ENCODE measurements at regions not wholly inside any gene's neighbourhood (a gene's known extent, or its start where the extent isn't known, plus 50 kb on each side); places are given as distances from the start of the nearest gene placed in this dataset.
A peak's percentile ranks its signal among the peaks of the same experiment; 100 is the strongest.

DNA sequence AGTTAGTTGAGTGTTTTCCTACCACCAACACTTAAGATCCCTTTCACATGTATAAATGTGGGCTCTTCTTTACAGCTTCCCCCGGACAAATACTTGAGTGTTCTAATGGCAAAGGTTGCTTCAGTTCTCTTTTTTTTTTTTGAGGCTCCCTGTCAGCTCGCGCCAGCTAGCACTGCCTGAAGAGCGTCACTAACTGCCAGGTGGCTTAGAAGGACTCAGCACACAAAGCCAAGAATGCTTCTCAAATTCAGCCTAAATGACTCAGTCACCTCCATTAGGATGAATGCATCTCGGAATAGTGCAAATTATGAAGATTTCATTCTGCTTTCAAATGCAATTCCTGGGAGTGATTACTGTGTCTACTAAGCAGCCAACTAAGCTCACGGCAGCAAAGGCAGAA lies 150.7 kb upstream of the BTBD3 start:
- DNase-seq = peak; percentile 58

DNA sequence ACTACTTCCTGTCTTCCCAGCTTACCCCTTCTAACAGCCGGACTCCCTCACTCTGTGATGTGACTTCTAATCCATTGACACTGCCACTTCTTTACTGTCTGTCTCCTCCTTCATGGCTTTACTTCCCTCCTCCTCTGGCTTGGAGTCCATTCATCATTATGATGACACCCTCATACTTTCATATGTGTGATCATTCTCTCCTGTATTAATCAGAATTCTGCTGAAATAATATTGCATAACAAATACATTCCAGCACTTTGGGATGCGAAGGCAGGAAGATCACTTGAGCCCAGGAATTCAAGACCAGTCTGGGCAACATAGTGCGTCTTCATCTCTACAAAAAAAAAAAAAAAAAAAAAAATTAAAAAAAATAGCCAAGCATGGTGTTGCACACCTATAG lies 147.9 kb upstream of the BTBD3 start:
- DNase-seq = no peak

DNA sequence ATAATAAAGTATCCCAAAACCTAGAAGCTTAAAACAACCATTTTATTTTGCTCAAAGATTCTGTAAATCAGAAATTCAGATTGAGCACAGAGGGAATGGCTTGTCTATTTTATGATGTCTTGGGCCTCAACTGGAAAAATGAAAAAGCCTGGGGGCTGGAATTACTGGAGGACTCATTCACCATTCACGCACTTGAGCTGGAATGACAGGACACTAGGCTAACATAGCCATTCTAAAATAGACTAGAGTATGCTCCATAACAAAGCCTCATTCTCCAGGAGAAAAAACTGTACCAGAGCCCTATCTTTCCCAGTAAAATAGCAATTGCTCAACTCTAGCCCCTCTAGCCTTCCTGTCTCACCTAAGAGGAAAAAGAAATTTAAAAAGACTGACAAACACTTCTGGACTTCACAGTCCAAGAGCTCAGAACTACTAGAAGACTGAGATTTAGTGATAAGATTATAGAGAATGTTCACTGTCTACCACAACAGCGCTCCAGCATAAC lies 145.4 kb upstream of the BTBD3 start:
- DNase-seq = no peak

DNA sequence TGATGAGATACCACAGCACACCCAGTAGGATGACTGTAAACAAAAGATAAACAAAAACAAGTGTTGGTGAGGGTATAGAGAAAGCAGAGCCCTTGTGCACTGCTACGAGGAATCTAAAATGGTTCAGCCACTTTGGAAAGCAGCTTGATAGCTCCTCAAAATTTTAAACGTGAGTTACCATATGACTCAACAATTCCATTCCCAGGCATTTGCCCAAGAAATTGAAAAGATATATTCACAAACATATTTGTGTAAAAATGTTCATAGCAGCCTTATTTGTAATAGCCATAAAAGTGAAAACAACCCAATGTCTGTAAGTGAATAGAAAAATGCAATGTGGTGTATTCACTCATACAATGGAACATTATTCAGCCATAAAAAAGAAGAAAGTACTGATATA lies 141.0 kb upstream of the BTBD3 start:
- no peak for DNase-seq

DNA sequence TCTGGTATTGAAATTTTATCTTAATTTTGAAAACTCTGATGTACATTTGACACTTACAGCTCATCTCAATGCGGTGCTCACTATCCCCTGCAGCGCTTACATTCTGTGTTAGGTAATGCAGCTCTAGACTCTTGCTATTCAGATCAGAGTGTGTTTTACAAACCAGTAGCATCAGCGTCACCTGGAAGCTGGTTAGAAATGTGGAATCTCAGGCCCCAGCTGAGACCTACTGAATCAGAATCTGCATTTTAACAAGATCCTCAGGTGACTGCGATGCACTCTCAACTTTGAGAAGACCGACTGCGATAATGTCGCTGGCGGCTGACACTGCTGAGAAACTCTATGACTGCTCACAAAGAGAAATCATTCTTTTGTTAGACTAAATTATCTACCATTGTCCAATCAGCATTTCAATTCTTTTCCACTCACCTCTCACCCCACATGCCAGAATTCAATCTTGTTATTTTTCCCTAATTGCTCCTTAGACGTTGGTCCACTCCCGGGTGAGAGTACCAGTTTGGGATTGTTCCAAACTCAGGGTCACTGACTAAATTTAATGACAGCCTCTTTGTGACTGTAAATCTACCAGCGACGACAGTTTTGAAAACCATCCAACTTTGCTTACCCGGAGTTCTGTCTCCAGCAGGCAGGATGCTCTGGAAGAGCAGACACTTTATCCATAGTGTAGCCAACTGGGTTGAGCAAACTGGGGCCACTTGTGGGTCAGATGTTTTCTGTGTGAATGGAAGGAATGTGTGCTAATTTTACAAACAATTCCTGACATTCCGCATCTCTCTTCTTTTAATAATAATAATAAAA lies 140.1 kb upstream of the BTBD3 start:
- DNase-seq = peak; percentile 76

- DNase-seq = no peak
Measured at GRCh38 chr20:11778206-11778570, 139.5 kb upstream of the BTBD3 start.

DNA sequence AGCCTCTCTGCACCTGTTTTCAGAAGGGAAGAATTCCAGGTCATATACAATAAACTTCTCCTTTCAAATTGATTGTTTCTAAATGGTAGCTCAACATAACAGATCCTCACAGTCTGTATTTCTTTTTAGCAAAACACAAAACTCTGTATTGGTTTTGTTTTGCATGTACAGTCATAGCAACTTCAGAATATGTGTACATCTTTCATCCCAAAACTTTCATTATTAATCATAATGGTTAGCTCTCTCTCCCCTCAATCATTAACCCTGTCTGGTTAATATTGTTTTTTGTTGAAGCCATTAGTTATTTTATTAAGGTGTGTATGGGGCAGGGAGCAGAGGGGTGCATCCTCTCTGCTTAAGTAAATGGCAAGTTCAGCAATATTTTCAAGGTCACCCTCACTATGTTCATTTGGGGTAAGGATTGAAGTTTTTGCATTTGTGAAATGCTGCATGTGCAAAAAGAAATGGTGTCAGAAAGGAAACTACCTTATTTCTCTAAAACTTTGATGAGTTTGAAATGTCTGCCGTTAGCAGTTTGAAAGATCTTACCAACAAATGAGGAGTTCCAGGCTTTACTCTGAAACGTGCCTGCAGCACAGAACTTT lies 136.8 kb upstream of the BTBD3 start:
- no peak for DNase-seq

GRCh38 chr20:11783102-11783850 lies 134.4 kb upstream of the BTBD3 start:
- no peak for DNase-seq

GRCh38 chr20:11785885-11786507 lies 131.7 kb upstream of the BTBD3 start:
- DNase-seq = no peak

DNA sequence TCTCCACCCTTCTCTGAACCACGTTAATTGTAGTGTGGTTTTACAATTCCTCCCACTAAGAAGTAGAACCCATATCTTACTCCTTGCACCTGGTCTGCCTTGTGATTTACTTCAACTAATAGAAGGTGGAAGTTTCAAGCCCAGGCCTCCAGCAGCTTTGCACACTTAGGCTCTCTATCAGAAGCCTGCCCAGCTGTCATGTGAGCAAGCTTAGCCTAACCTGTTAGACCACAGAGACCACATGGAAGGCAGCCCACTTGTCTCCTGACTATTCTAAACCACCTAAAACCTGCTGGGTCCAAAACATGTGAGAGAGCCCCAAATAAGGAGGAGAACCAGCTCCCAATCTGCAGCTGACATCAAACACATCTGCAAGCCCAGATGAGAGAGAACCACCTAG lies 127.6 kb upstream of the BTBD3 start:
- DNase-seq = no peak

- DNase-seq = no peak
Measured at GRCh38 chr20:11791316-11791715, 126.4 kb upstream of the BTBD3 start.

DNA sequence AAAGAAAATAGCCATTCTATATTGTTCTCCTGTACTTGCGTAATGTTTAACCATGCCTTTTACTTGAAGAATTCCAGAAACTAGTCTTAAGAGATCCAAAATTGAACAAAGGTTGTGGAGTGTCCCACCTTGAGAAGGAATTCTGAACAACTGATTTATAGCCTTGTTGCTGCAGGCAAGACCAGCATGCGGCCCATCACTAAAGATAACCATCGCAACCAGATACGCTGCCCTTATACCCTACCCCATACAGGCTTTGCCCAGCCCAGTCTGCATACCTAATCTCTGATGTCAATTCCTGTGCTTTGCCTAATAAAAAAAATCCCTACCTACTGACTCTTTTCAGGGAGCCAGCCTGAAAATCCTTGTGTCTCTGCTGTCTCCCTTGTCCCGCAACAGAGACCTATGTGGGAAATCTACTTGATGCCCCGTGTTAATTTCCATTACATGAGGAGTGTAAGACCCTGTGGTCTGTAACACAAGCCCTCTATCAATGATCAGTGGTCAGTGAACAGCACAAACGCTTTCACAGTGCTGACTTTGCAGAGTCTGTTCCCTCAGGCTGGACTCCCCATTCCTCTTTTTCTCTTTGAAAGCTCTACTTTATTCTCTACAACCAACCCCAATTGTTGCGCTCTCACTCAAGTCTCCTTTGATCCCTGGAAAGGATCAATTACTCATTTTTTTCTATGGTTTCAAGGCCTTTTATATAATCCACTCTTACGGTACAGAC lies 125.7 kb upstream of the BTBD3 start:
- DNase-seq = no peak

DNA sequence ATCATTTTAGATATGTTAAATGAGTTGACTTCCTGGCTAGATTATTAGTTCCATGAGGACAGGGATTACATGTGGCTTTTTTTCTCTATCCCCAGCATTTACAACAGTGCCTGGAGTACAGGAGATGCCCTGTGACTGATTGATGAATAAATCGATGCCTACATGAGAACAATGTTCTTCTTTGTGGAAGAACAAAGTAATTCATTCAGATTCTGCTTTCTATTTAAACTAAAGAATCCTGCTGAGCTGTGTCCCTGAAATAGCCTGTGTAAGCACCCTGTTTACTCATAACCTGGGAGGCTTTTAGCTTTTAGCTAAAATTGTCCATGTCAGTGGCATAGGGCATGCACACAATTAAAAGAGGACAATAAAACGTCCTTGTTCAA lies 125.1 kb upstream of the BTBD3 start:
- DNase-seq = no peak

DNA sequence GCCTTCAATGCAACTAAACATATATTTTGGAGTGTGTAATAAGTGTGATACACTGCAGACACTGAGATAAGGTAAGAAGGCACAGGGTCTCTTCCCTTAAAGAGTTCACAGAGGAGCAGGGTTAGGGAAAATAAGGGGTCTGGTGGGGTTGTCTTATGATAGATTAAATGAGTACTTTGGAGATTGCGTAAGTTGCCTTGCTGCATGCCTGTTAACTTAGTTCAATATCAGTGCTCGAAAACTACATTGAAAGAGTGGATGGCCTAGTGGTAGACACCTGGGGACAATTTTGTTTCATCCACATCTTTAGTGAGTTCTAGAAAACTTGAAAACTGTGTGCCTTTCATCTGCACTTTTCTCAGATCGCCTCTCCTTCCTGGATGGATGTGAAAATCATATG lies 123.2 kb upstream of the BTBD3 start:
- no peak for DNase-seq

- DNase-seq = no peak
Measured at GRCh38 chr20:11795071-11795615, 122.5 kb upstream of the BTBD3 start.

DNA sequence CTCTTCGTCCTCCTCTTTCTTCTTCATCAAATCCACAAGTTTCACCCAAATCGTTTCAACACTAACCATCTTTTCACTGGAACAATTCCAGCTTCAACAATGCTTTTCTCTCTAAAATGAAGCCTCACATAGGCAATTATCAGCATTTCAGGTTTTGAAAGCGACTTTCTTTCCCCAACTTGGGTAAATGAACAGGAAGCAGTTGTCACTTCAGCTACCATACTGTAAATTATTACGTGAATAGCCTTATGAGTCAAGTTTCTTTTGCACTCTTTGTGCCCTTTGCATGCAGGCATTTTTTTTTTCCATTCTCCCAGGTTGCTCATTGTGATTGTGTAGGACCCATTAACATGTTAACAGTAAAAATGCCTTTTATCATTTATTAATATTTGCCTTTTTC lies 121.7 kb upstream of the BTBD3 start:
- no peak for DNase-seq

- DNase-seq = no peak
Measured at GRCh38 chr20:11797156-11797555, 120.5 kb upstream of the BTBD3 start.

DNA sequence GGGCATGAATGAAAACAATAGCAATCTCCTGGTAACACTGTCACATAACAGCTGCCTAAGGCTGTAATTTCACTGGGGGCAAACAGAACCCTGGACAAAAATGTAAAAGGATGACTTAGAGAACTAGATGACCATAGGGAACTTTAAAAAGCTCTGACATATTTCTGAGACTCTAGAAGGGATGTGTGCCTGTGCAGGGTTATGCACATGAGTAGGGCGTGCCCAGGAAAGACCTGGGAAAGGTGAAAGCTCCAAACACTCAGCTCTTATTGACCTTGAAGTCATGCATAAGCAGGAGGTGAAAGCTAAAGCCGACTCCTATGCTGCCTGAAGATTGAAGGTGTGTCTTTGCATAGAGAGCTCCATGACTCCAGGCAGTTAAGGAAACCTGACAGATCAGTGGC lies 118.4 kb upstream of the BTBD3 start:
- peak; percentile 23 for DNase-seq

- DNase-seq = no peak
Measured at GRCh38 chr20:11807054-11808048, 110.3 kb upstream of the BTBD3 start.

GRCh38 chr20:11808841-11809240 lies 108.9 kb upstream of the BTBD3 start:
- DNase-seq = no peak

Data from retina (tissue), 1 donor.